Epithelial cell of proximal tubule (primary cell): ENCODE measurements at regions not wholly inside any gene's neighbourhood (a gene's known extent, or its start where the extent isn't known, plus 50 kb on each side); places are given as distances from the start of the nearest gene placed in this dataset.

Experiments
- DNase-seq: peaks from one replicate; pipeline ENCODE4 v3.0.0-alpha.2; 2011; ENCODE audit warnings: low read depth
- H3K4me3 ChIP-seq: 2 replicates; pipeline ENCODE4 v1.5.1; 2011; ENCODE audit warnings: low read depth, mild to moderate bottlenecking, low read length
- CTCF ChIP-seq: conservative IDR thresholded peaks from 2 replicates; pipeline ENCODE4 v1.5.1; 2012; ENCODE audit warnings: low read depth, mild to moderate bottlenecking, low read length

- peak; percentile 43 for TF ChIP-seq CTCF
- H3K4me3 ChIP-seq: no peak overlapping the region
- DNase-seq: no peak
Measured at GRCh38 chr18:39486268-39486667, 1920.7 kb upstream of the CELF4 start.

- TF ChIP-seq CTCF: no peak
- DNase-seq: no peak
- no peak overlapping the region for H3K4me3 ChIP-seq
Measured at GRCh38 chr18:39485696-39486095, 1920.1 kb upstream of the CELF4 start.

- H3K4me3 ChIP-seq: no peak overlapping the region
- no peak for DNase-seq
- no peak for TF ChIP-seq CTCF
Measured at GRCh38 chr18:39481281-39481680, 1915.7 kb upstream of the CELF4 start.

GRCh38 chr18:39480494-39481195 is 1915.0 kb upstream of the CELF4 start:
- no peak overlapping the region for H3K4me3 ChIP-seq
- no peak for DNase-seq
- no peak for TF ChIP-seq CTCF

GRCh38 chr18:39464006-39464405 is 1898.4 kb upstream of the CELF4 start:
- TF ChIP-seq CTCF: no peak
- H3K4me3 ChIP-seq: no peak overlapping the region
- no peak for DNase-seq

GRCh38 chr18:39462436-39462835 is 1896.8 kb upstream of the CELF4 start:
- TF ChIP-seq CTCF: no peak
- no peak for DNase-seq

GRCh38 chr18:39460136-39460535 is 1894.5 kb upstream of the CELF4 start:
- no peak for DNase-seq
- no peak overlapping the region for H3K4me3 ChIP-seq
- no peak for TF ChIP-seq CTCF

More at GRCh38 chr18:39462436-39462835, 1896.8 kb upstream of the CELF4 start:
- H3K4me3 ChIP-seq: no peak overlapping the region
